ENCODE measurements at regions not wholly inside any gene's neighbourhood (a gene's known extent, or its start where the extent isn't known, plus 50 kb on each side); places are given as distances from the start of the nearest gene placed in this dataset.

- TF ChIP-seq, protein P1, sequence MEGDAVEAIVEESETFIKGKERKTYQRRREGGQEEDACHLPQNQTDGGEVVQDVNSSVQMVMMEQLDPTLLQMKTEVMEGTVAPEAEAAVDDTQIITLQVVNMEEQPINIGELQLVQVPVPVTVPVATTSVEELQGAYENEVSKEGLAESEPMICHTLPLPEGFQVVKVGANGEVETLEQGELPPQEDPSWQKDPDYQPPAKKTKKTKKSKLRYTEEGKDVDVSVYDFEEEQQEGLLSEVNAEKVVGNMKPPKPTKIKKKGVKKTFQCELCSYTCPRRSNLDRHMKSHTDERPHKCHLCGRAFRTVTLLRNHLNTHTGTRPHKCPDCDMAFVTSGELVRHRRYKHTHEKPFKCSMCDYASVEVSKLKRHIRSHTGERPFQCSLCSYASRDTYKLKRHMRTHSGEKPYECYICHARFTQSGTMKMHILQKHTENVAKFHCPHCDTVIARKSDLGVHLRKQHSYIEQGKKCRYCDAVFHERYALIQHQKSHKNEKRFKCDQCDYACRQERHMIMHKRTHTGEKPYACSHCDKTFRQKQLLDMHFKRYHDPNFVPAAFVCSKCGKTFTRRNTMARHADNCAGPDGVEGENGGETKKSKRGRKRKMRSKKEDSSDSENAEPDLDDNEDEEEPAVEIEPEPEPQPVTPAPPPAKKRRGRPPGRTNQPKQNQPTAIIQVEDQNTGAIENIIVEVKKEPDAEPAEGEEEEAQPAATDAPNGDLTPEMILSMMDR (IDR thresholded peaks at IDR 0.05): no peak
- no peak for TF ChIP-seq POLR2A (IDR thresholded peaks at IDR 0.05)
- no peak for TF ChIP-seq POLR2AphosphoS5 (IDR thresholded peaks at IDR 0.05; ENCODE audit: insufficient read depth in 1 of 2, low read depth in 1 of 2)
Observed at GRCh38 chr6:66931787-66932186, 1224.8 kb upstream of the EYS start.

Data from vagina (tissue), 2 donors.